NOMO-1 (cell line): ENCODE measurements at regions not wholly inside any gene's neighbourhood (a gene's known extent, or its start where the extent isn't known, plus 50 kb on each side); places are given as distances from the start of the nearest gene placed in this dataset.
A peak's percentile ranks its signal among the peaks of the same experiment; 100 is the strongest.
"Not testable (repeated sequence)": the region's sequence is repeated elsewhere in the genome, so short reads cannot be mapped to it uniquely, and the experiment has no call there.

ENCODE experiments used
- DNase-seq, 2 experiments: peaks; one replicate each; lab custom pipeline; 2025; ENCODE audit not compliant: unreplicated experiment in 2 of 2; lab: John Stamatoyannopoulos, UW

GRCh38 chr10:31121757-31122577 lies 90.3 kb upstream of the ZNF438 start:
- DNase-seq: no peak

- no peak for DNase-seq
These were observed 92.3 kb upstream of the ZNF438 start for GRCh38 chr10:31123946-31124345.

- no peak for DNase-seq
These were observed 93.2 kb upstream of the ZNF438 start for GRCh38 chr10:31124852-31125251.

GRCh38 chr10:31125789-31126188 lies 94.1 kb upstream of the ZNF438 start:
- DNase-seq: no peak

- DNase-seq: no peak
These were observed 94.9 kb upstream of the ZNF438 start for GRCh38 chr10:31126593-31126992.

- DNase-seq: no peak
These were observed 96.9 kb upstream of the ZNF438 start for GRCh38 chr10:31128536-31128935.

GRCh38 chr10:31129271-31129670 lies 97.6 kb upstream of the ZNF438 start:
- no peak for DNase-seq

GRCh38 chr10:31129880-31130405 lies 98.3 kb upstream of the ZNF438 start:
- DNase-seq: no peak

GRCh38 chr10:31130406-31130805 lies 98.7 kb upstream of the ZNF438 start:
- DNase-seq: no peak

GRCh38 chr10:31131251-31131650 lies 99.6 kb upstream of the ZNF438 start:
- DNase-seq: no peak

- DNase-seq: no peak
These were observed 101.1 kb upstream of the ZNF438 start for GRCh38 chr10:31132681-31133244.

- DNase-seq: no peak
These were observed 101.7 kb upstream of the ZNF438 start for GRCh38 chr10:31133251-31133791.

- DNase-seq: peak; percentile 62 to 70
These were observed 102.2 kb upstream of the ZNF438 start for GRCh38 chr10:31133792-31134310.

GRCh38 chr10:31134311-31134952 lies 102.8 kb upstream of the ZNF438 start:
- DNase-seq: peak in 1 of 2 experiments; percentile 49

GRCh38 chr10:31135171-31135570 lies 103.5 kb upstream of the ZNF438 start:
- DNase-seq: no peak

- not testable (repeated sequence) for DNase-seq
These were observed 104.1 kb upstream of the ZNF438 start for GRCh38 chr10:31135791-31136190.

- no peak for DNase-seq
These were observed 104.7 kb upstream of the ZNF438 start for GRCh38 chr10:31136386-31136785.

- no peak for DNase-seq
These were observed 105.5 kb upstream of the ZNF438 start for GRCh38 chr10:31136930-31137885.

GRCh38 chr10:31138026-31138553 lies 106.4 kb upstream of the ZNF438 start:
- peak in 1 of 2 experiments; percentile 6 for DNase-seq

- no peak for DNase-seq
These were observed 107.8 kb upstream of the ZNF438 start for GRCh38 chr10:31139497-31139896.
